CD4-positive, alpha-beta T cell treated with Interleukin-17A for 4 hours (primary cell): ENCODE measurements at regions not wholly inside any gene's neighbourhood (a gene's known extent, or its start where the extent isn't known, plus 50 kb on each side); places are given as distances from the start of the nearest gene placed in this dataset.

Experiments used
- DNase-seq: peaks from one replicate; pipeline ENCODE4 v3.0.0-alpha.2; 2020; ENCODE audit warnings: mixed read lengths

DNA sequence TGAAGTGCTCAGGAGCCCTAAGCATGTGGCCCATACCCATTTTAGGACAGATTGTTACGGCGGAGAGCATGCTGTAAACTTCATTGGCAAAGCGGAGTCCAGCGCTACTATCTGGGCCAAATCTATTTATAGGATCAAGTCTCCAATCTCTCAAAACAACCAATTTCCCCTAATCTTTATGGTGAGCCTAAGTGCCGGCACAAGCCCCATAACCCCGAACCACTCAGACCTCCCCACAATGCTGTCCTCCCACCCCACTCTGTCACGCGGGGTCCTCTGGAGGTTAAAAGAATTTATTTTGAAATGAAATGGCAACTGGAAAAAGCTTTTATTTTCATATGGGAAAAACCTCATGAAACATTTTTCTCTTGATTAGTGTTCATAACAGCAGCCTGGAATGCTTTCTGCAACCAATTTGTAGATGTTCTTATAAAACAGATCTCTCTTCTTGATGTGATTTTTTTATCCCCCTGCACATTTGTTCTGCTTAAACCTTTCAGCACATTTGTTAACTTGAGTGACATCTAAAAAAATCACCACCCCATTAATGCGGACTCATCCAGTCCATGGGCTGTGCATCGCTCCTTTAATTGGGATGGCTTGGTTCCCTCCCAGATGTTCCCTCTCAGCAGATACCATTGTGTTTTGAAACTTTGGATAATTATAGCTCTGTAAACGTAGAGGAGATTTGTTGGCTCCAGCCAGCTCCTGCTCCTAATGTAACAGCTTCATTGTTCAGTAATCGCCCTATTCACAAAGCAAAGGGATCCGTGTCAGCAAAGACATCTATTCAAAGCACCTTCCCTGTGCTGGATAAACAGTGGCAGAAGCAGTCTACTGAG lies 323.6 kb downstream of the CD83 start:
- DNase-seq = no peak

GRCh38 chr6:14442242-14442641 lies 324.7 kb downstream of the CD83 start:
- no peak for DNase-seq

DNA sequence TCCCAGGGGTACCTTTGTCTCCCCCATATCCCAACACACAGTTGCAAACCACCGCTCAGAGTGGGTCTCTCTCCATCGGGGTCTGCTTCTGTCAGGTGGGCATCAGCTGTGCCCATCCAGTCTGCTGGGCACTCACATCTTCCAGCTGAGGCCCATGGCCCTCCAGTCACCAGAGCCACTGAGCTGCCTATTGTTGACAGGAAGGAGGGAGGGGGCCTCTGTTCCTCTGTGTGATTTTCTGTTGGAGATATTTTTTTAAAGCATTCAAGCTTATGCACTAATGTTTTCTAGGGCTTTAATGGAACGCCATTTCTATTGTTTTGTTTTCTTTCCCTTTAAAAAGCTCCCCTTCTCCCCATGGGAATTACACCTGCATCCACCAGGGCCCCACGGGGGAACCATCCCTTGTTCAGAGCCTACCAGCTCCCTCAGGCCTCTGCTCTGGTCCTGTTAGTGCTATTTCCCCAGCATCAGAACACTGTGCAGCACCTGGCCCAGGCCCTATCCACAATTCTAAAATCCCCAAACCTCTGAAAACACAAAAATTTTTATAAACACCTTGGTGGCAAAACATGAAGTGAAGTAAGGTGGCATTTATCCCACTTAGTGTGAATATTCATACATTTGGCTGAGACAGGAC lies 326.2 kb downstream of the CD83 start:
- DNase-seq = no peak

- DNase-seq = no peak
Measured at GRCh38 chr6:14444295-14444972, 326.9 kb downstream of the CD83 start.

DNA sequence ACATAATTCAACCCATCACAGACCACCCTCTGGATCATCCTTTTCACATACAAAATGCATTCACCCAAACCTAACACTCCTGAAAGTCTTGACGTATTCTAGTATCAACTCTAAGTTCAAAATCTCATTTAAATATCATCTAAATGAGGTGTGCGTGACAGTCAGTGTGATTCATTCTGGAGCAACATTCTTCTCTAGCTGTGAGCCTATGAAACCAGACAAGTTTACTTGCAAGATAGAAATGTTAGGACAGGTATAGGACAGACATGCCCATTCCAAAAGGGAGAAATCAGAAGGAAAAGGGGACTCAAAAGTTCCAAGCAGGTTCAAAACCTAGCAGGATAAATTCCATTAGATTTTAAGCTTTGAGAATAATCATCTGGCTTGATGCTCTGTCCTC lies 329.7 kb downstream of the CD83 start:
- no peak for DNase-seq

DNA sequence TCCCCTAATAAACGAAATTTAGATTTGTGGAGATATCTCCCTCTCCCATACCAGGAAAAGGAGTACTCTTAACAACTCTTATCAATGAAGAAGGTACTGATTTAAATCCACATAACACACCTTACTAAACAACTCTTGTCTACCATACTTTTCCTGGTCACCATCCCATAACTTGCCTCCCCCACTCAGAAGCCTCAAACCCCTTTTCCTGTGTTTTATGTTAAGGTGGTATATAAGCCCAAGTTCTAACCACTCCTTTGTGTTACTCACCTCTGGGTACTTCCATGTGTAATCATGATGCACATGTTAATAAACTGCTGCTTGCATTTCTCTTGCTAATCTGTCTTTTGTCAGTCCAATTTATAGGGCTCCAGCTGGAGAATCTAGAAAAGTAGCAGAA lies 330.7 kb downstream of the CD83 start:
- DNase-seq = no peak

GRCh38 chr6:14450133-14450504 lies 332.5 kb downstream of the CD83 start:
- DNase-seq = no peak

DNA sequence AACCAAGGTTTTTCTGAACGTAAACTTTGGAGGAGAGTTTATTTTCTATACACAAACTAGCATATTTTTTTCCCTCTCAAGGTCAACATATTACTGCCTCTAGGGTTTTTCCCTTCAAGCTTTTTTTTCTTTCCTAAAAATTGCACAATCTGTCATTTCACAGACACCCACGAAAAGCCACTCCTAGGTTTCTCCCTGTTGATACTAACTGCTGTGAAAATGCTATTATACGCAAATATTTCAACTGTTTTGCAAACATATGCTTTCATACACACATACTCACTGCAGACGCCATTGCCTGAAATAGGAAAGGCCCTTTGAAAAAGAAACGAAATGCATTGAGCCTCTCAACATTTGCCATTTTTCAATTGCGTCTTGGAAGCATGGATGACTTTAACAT lies 333.0 kb downstream of the CD83 start:
- DNase-seq = no peak

- DNase-seq = no peak
Measured at GRCh38 chr6:14451594-14452374, 334.2 kb downstream of the CD83 start.

DNA sequence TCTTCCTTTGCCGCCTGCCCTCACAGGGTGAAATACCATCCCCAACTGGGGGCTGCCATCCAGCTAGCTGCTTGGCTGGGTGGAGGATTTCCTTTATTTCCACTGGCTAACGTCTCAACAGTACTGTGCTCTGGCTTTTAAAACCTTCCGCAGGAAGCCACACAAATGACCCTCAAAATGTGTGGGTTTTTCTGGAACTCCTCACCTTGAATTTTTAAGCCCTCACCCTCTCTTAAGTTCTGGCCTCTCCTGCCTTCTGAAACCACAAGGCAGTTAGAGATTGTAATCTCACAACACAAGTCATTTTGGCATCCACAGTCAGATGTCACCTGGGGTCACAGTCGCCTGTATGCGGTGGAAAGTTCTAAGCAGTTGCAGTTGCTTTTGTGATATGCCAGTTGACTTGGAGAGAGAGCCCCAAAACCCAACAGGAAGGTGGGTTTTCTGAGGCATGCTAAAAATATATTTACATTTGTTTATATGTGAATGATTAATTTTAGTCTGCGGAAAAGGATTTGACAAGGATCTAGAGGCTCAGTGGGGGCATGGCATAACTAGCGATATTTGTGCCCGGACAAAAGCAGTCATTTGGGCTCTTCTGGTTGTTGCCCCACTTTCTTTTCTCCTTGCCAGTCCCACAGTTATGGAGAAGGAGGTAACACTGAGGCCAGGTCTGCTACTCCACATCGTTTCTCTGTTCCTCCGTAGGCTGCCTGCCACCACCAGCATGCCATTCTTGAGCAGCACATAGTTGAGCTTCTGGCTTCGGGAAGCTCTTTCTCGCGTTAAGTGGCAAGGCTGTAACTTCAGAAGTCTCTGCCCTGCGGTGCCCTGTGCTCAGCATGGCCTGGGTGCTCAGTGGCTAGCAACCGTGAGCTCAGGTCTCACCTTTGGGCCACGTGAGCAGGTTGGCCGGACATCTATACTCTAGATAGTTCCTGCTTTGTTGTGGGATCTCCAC lies 335.3 kb downstream of the CD83 start:
- DNase-seq = peak; percentile 40

DNA sequence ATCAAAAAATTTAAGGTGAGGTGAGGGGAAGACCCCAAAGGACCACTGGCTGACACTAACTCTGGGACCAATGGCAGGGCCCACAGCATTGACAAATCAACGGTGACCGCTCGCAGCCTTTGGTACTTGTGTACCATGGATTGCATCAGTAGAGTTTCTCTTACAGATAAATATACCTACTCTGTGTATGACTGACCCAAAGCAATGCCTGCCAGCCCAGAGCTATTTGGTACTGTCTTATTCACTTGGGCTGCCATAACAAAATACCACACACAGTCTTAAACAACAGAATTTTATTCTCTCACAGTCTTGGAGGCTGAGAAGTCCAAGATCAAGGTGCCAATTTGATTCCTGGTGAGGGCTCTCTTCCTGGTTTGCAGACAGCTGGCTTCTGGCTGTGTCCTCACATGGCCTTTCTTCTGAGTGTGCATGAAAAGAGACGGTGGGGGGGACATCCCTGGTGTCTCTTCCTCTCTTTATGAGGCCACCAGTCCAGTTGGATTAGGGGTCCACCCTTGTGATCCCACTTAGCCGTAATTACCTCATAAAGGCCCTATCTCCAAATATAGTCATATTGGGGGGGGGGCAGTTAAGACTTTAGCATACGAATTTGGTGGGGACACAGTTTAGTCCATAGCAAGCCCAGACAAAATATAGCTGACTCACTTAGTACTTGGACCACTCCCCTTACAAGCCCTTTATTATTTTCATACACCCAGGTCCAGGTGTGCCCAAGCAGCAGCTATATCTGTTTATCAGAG lies 336.3 kb downstream of the CD83 start:
- DNase-seq = no peak

- DNase-seq = peak; percentile 72
Measured at GRCh38 chr6:14454473-14454775, 336.9 kb downstream of the CD83 start.

GRCh38 chr6:14455427-14455826 lies 337.9 kb downstream of the CD83 start:
- no peak for DNase-seq

DNA sequence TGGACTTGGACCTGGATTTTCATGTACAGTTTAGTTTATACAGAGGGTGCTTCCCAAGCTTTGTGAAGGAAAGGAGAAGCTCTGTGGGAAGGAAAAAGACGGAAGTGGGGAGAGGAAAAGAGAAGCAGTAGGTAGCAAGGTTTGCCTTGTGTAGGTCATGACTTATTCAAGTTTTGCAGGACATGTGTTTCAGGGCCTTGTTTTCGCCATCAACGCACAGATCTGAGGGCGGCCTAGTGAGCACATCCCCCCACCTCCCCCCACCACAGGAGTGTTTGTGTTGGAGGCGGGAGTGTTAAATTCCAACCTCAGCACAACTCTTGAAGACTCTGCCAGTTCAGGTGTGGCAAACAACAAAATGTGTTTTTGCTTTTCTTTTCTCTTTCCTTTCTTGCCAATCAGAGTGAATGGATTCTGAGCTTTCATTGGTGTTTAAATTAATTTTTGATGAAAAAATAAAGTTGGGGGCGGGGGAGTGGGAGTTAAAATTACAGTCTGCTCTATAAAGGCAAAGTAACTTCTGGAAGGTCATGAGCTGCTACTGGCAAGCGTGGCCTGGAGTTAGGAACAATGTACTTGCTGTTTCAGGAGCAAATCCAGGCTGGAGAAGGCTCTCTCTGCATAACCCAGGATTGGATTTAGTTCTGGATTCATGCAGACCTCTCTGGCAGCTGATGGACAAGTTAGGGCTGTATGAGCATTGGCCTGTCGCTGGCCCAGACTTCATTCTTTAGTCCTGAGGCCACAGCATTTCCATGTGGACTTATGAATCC lies 338.5 kb downstream of the CD83 start:
- no peak for DNase-seq

DNA sequence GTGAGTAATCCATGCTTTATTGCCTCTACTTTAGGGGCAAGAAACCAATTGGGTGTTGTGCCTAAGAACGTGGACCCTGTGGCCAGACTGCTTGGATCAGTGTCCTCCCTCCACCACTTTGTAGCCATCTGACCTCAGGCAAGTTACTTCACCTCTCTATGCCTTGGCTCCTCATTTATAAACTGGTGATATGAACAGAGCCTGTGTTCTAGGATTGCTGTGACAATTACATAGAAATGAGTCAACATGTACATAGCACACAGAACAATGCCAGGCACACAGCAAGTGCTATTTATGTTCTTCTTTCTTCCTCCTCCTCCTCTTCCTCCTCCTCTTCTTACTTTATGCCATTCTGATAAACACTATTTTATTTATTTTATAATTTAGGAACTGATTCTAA lies 339.4 kb downstream of the CD83 start:
- no peak for DNase-seq

- no peak for DNase-seq
Measured at GRCh38 chr6:14458669-14459266, 341.2 kb downstream of the CD83 start.

DNA sequence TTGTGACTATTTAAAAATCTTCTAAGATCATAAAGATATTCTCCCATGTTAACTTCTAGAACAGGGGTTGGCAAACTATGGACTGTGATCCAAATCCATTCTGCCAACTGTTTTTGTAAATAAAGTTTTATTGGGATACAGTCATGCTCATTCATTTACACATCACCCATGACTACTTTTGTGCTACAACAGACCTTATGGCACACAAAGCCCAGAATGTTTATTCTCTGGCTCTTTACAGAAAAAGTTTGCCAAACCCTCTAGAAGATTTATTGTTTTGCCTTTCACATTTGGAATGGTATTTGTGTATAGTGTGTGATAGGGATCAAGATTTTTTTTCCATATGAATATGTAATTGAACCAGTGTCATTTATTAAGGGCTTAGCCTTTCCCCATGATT lies 341.7 kb downstream of the CD83 start:
- no peak for DNase-seq

GRCh38 chr6:14460556-14460955 lies 343.0 kb downstream of the CD83 start:
- DNase-seq = no peak

- no peak for DNase-seq
Measured at GRCh38 chr6:14462135-14462534, 344.6 kb downstream of the CD83 start.

DNA sequence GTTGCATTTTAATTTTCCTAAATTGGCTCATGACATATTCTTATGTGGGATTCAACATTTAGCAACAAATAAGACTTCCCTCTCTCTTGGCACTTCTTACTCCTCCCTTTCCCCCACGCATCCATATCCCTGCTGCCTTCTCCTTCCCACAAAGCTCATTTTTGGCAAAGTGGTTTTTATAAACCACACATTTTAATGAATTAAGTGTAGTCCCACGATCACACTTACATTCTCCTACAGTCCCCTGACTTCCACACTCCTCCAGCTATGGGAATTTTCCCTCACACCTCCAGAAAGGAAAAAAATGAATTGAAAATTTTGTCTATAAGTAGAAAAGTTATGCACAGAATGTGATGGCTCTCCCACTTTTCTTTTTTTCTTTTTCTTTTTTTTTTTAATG lies 345.0 kb downstream of the CD83 start:
- no peak for DNase-seq
